ENCODE measurements at regions not wholly inside any gene's neighbourhood (a gene's known extent, or its start where the extent isn't known, plus 50 kb on each side); places are given as distances from the start of the nearest gene placed in this dataset.

- H3K9ac ChIP-seq (ENCODE audit: low read depth, low read length): no peak overlapping the region
- no peaks in the 10 kb centered on the region for H3K9me3 ChIP-seq (ENCODE audit: insufficient read depth, low read length, severe bottlenecking)
- H3K36me3 ChIP-seq (ENCODE audit: insufficient read depth, low read length): no peaks in the 10 kb centered on the region
- H2AFZ ChIP-seq (ENCODE audit: low read depth, low read length): no peak overlapping the region
- H3K27ac ChIP-seq (ENCODE audit: low read length): no peak overlapping the region
- H4K20me1 ChIP-seq (ENCODE audit: insufficient read depth, low read length): peaks cover 20% of the 10 kb centered on the region
- no peak for ATAC-seq (ENCODE audit: insufficient read depth, low read depth)
- no peak for TF ChIP-seq EZH2 (IDR thresholded peaks at IDR 0.05; ENCODE audit: borderline replicate concordance, low read depth, low read length, severe bottlenecking)
- H3K27me3 ChIP-seq (ENCODE audit: insufficient read depth, low read length, poor library complexity): no peaks in the 10 kb centered on the region
- H3K4me1 ChIP-seq (ENCODE audit: insufficient read depth, low read length): no peaks in the 10 kb centered on the region
- no peaks in the 10 kb centered on the region for H3K79me2 ChIP-seq (ENCODE audit: insufficient read depth, low read length)
- DNase-seq: no peak
- H3K4me2 ChIP-seq (ENCODE audit: insufficient read depth, low read length): no peak overlapping the region
- no peak overlapping the region for H3K4me3 ChIP-seq (ENCODE audit: low read depth in 1 of 2, low read length in 2 of 2)
These were observed 104.0 kb upstream of the FGF3 start for GRCh38 chr11:69923196-69923595.

GRCh38 chr11:69923641-69924307, 104.6 kb upstream of the FGF3 start:
- no peaks in the 10 kb centered on the region for H3K9me3 ChIP-seq (ENCODE audit: insufficient read depth, low read length, severe bottlenecking)
- no peak overlapping the region for H2AFZ ChIP-seq (ENCODE audit: low read depth, low read length)
- H4K20me1 ChIP-seq (ENCODE audit: insufficient read depth, low read length): peaks cover 16% of the 10 kb centered on the region; the same call in 1 of the 2 replicates
- H3K4me2 ChIP-seq (ENCODE audit: insufficient read depth, low read length): no peak overlapping the region
- no peaks in the 10 kb centered on the region for H3K36me3 ChIP-seq (ENCODE audit: insufficient read depth, low read length)
- TF ChIP-seq CTCF (IDR thresholded peaks at IDR 0.05; ENCODE audit: borderline replicate concordance, extremely low read depth, low read length, poor library complexity, severe bottlenecking): no peak
- no peak for TF ChIP-seq EZH2 (IDR thresholded peaks at IDR 0.05; ENCODE audit: borderline replicate concordance, low read depth, low read length, severe bottlenecking)
- no peak overlapping the region for H3K27ac ChIP-seq (ENCODE audit: low read length)
- no peaks in the 10 kb centered on the region for H3K79me2 ChIP-seq (ENCODE audit: insufficient read depth, low read length)
- H3K4me3 ChIP-seq (ENCODE audit: low read depth in 1 of 2, low read length in 2 of 2): no peak overlapping the region
- ATAC-seq (ENCODE audit: insufficient read depth, low read depth) (no peak), DNase-seq (no peak)
- H3K4me1 ChIP-seq (ENCODE audit: insufficient read depth, low read length): no peaks in the 10 kb centered on the region
- no peak overlapping the region for H3K9ac ChIP-seq (ENCODE audit: low read depth, low read length)
- H3K27me3 ChIP-seq (ENCODE audit: insufficient read depth, low read length, poor library complexity): no peaks in the 10 kb centered on the region

GRCh38 chr11:69924308-69925161, 105.3 kb upstream of the FGF3 start:
- Histone ChIP-seq H4K20me1 (ENCODE audit: insufficient read depth, low read length) (peaks cover 9% of the 10 kb centered on the region; the same call in 1 of the 2 replicates), H3K4me1 (ENCODE audit: insufficient read depth, low read length) (no peaks in the 10 kb centered on the region), H2AFZ (ENCODE audit: low read depth, low read length) (no peak overlapping the region), H3K4me2 (ENCODE audit: insufficient read depth, low read length) (no peak overlapping the region), H3K9ac (ENCODE audit: low read depth, low read length) (no peak overlapping the region), H3K27me3 (ENCODE audit: insufficient read depth, low read length, poor library complexity) (no peaks in the 10 kb centered on the region), H3K27ac (ENCODE audit: low read length) (no peak overlapping the region), H3K79me2 (ENCODE audit: insufficient read depth, low read length) (no peaks in the 10 kb centered on the region), H3K36me3 (ENCODE audit: insufficient read depth, low read length) (no peaks in the 10 kb centered on the region), H3K4me3 (ENCODE audit: low read depth in 1 of 2, low read length in 2 of 2) (no peak overlapping the region), H3K9me3 (ENCODE audit: insufficient read depth, low read length, severe bottlenecking) (no peaks in the 10 kb centered on the region)
- no peak for DNase-seq
- TF ChIP-seq CTCF (IDR thresholded peaks at IDR 0.05; ENCODE audit: borderline replicate concordance, extremely low read depth, low read length, poor library complexity, severe bottlenecking) (no peak), EZH2 (IDR thresholded peaks at IDR 0.05; ENCODE audit: borderline replicate concordance, low read depth, low read length, severe bottlenecking) (no peak)
- ATAC-seq (ENCODE audit: insufficient read depth, low read depth): no peak

Data from DND-41 (cell line).